ENCODE measurements at regions not wholly inside any gene's neighbourhood (a gene's known extent, or its start where the extent isn't known, plus 50 kb on each side); places are given as distances from the start of the nearest gene placed in this dataset.

GRCh38 chr16:85202631-85203461 is 90.6 kb upstream of the CIBAR2 start:
- TF ChIP-seq CTCF (IDR thresholded peaks at IDR 0.05), result no peak
- TF ChIP-seq POLR2A (IDR thresholded peaks at IDR 0.05), result peak; percentile 49 to 60 (median 53)

Data from body of pancreas (tissue), 4 donors.